Gastrocnemius medialis (tissue), 4 donors: ENCODE measurements at regions not wholly inside any gene's neighbourhood (a gene's known extent, or its start where the extent isn't known, plus 50 kb on each side); places are given as distances from the start of the nearest gene placed in this dataset.

Experiments used
- ATAC-seq, 2 donors: fragments of 150-250 bp; one replicate each; pipeline ENCODE4 v1.9.1; 2016
- DNase-seq, 2 donors: peaks; one replicate each; pipeline ENCODE4 v3.0.0-alpha.2; 2019
- H3K27ac ChIP-seq, 4 donors: fragments of 200-600 bp; sonication (generic); 1 replicate in 1 of 4; 2 replicates in 3 of 4; pipeline ENCODE4 v1.5.1; 2016 to 2018; ENCODE audit warnings: mild to moderate bottlenecking in 2 of 4, moderate library complexity in 1 of 4
- H3K27me3 ChIP-seq, 3 donors: fragments of 200-600 bp; sonication (generic) in 2 of 3; 1 replicate in 1 of 3; 2 replicates in 2 of 3; pipeline versions ENCODE4 v1.5.1 to v1.6.0; 2016 to 2019; ENCODE audit warnings: mild to moderate bottlenecking in 1 of 3, moderate library complexity in 1 of 3
- H3K36me3 ChIP-seq, 2 donors: fragments of 200-600 bp; sonication (generic) in 1 of 2; one replicate each; pipeline ENCODE4 v1.5.1; 2017 to 2018
- H3K4me1 ChIP-seq, 2 donors: fragments of 200-600 bp; sonication (generic) in 1 of 2; one replicate each; pipeline ENCODE4 v1.5.1; 2016 to 2017; ENCODE audit warnings: mild to moderate bottlenecking in 2 of 2
- H3K4me3 ChIP-seq, 4 donors: fragments of 200-600 bp; sonication (generic) in 3 of 4; 1 replicate in 1 of 4; 2 replicates in 3 of 4; pipeline ENCODE4 v1.5.1; 2016 to 2019; ENCODE audit warnings: mild to moderate bottlenecking in 2 of 4
- H3K9me3 ChIP-seq, 3 donors: fragments of 200-600 bp; sonication (generic) in 2 of 3; 1 replicate in 1 of 3; 2 replicates in 2 of 3; pipeline ENCODE4 v1.5.1; 2016 to 2019
- CTCF ChIP-seq, 5 experiments: fragments of 450-650 bp in 3 of 5; fragments of 200-600 bp in 2 of 5; sonication (generic) in 2 of 5; IDR thresholded peaks in 4 of 5; conservative IDR thresholded peaks in 1 of 5; 1 replicate in 4 of 5; 2 replicates in 1 of 5; pipeline ENCODE4 v1.5.1; 2016 to 2019; ENCODE audit warnings: antibody characterized with exemption in 5 of 5, mild to moderate bottlenecking in 3 of 5, moderate library complexity in 3 of 5
- POLR2A ChIP-seq, 2 donors: fragments of 450-650 bp; IDR thresholded peaks; one replicate each; pipeline ENCODE4 v1.6.1; 2017; ENCODE audit warnings: antibody characterized with exemption in 2 of 2, mild to moderate bottlenecking in 2 of 2, moderate library complexity in 2 of 2
- in situ Hi-C, 4 donors: fragments of 200-750 bp; cut with MboI; loops; one replicate each; pipeline versions ENCODE4 v1.15.0 to v1.8.0; 2017; ENCODE audit warnings: low sequenced_read_pairs in 4 of 4
- intact Hi-C: fragments of 100-400 bp; cut with DNase I; formaldehyde crosslinking; loops from one replicate; pipeline ENCODE4 v1.15.1; 2023; ENCODE audit warnings: low total_unique reads

DNA sequence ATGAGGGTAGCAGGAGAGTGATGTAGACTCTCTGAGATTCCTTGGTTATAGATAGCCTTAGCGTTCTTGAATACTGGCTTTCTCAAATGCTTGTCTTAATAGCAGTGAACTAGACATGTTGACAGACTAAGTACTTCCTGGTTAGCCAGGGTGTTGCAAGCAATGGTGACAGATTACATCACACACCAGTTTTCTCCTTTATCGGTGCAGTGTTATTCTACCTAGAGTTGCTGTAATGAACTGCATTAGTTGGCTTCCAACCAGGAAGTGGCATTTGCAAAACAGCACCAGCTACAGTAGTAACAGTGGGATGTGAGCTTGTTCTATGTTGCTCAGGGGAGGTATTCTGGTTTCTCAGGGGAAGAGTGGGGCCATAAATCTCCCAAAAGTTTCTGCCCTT, 582.2 kb upstream of the DDX18 start:
- in situ Hi-C loops = no loop called here
- intact Hi-C loops = no loop called here
- DNase-seq = no peak
- Histone ChIP-seq H3K4me1 (no peaks in the 10 kb centered on the region), H3K36me3 (no peaks in the 10 kb centered on the region), H3K27ac (no peak overlapping the region), H3K4me3 (no peak overlapping the region), H3K9me3 (no peaks in the 10 kb centered on the region), H3K27me3 (no peaks in the 10 kb centered on the region)
- no peak for ATAC-seq
- no peak for TF ChIP-seq CTCF (IDR thresholded peaks at IDR 0.05 in 4 of 5, conservative IDR thresholded peaks at IDR 0.05 in 1 of 5)
- no peak for TF ChIP-seq POLR2A (IDR thresholded peaks at IDR 0.05)

GRCh38 chr2:117257362-117257761, 557.1 kb upstream of the DDX18 start:
- intact Hi-C loops = no loop called here
- ATAC-seq (no peak), DNase-seq (no peak)
- H3K27me3 ChIP-seq = no peaks in the 10 kb centered on the region
- TF ChIP-seq POLR2A (IDR thresholded peaks at IDR 0.05) (no peak), CTCF (IDR thresholded peaks at IDR 0.05 in 4 of 5, conservative IDR thresholded peaks at IDR 0.05 in 1 of 5) (no peak)
- no peaks in the 10 kb centered on the region for H3K36me3 ChIP-seq
- no peaks in the 10 kb centered on the region for H3K4me1 ChIP-seq
- no peak overlapping the region for H3K27ac ChIP-seq
- H3K4me3 ChIP-seq = no peak overlapping the region
- in situ Hi-C loops = no loop called here
- no peaks in the 10 kb centered on the region for H3K9me3 ChIP-seq

DNA sequence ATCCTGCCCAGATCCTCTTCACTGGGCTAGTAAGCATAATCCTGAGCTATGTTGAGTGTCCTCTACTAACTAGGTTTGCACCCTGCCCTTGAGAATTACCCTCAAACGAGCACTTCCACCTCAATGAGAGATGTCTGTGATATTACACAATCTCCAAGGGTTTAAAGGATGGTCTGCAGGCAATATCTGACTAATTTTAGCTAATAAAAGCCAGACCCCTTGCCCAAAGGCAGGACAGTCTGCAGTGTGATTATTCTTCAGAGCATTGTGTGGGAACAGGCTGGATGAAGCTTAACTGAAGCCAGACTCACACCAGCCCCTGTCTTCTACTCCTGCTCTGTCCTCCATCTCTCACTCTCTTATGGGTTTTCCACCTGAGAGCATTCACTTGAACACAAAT, 544.9 kb upstream of the DDX18 start:
- DNase-seq (no peak), ATAC-seq (no peak)
- H3K27me3 ChIP-seq = no peaks in the 10 kb centered on the region
- H3K4me1 ChIP-seq = no peaks in the 10 kb centered on the region
- no peak overlapping the region for H3K27ac ChIP-seq
- TF ChIP-seq CTCF (IDR thresholded peaks at IDR 0.05 in 4 of 5, conservative IDR thresholded peaks at IDR 0.05 in 1 of 5) (no peak), POLR2A (IDR thresholded peaks at IDR 0.05) (no peak)
- intact Hi-C loops = no loop called here
- H3K36me3 ChIP-seq = no peaks in the 10 kb centered on the region
- in situ Hi-C loops = no loop called here
- no peak overlapping the region for H3K4me3 ChIP-seq
- H3K9me3 ChIP-seq = no peaks in the 10 kb centered on the region

DNA sequence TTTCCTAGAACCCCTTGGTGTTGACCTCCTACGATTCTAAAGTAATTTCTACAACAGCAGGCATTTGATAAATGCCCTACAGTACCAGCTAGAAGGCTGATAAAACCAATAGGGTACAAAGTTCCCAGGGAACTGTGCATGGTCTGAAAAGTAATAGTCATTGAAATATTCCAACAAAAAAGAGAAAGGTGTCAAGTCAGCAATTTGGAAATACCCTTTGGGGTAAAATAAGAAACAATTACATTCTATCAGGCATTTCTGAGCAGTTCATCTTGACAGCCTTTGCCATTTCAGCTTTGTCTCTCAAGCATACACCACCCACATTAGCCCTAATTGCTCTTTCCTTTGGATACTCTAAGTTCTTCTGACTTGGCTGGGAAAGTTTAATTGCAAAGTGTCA, 542.9 kb upstream of the DDX18 start:
- Histone ChIP-seq H3K27me3 (no peaks in the 10 kb centered on the region), H3K27ac (no peak overlapping the region), H3K4me1 (no peaks in the 10 kb centered on the region), H3K36me3 (no peaks in the 10 kb centered on the region), H3K9me3 (no peaks in the 10 kb centered on the region), H3K4me3 (no peak overlapping the region)
- DNase-seq (no peak), ATAC-seq (no peak)
- in situ Hi-C loops (no loop called here), intact Hi-C loops (no loop called here)
- TF ChIP-seq CTCF (IDR thresholded peaks at IDR 0.05 in 4 of 5, conservative IDR thresholded peaks at IDR 0.05 in 1 of 5) = no peak
- no peak for TF ChIP-seq POLR2A (IDR thresholded peaks at IDR 0.05)

- intact Hi-C loops (no loop called here), in situ Hi-C loops (no loop called here)
- H3K4me3 ChIP-seq = no peak overlapping the region
- H3K36me3 ChIP-seq = no peaks in the 10 kb centered on the region
- ATAC-seq (no peak), DNase-seq (no peak)
- no peak for TF ChIP-seq POLR2A (IDR thresholded peaks at IDR 0.05)
- TF ChIP-seq CTCF (IDR thresholded peaks at IDR 0.05 in 4 of 5, conservative IDR thresholded peaks at IDR 0.05 in 1 of 5) = no peak
- H3K9me3 ChIP-seq = no peaks in the 10 kb centered on the region
- no peaks in the 10 kb centered on the region for H3K27me3 ChIP-seq
- H3K4me1 ChIP-seq = no peaks in the 10 kb centered on the region
- no peak overlapping the region for H3K27ac ChIP-seq
Observed at GRCh38 chr2:117273009-117273671, 541.4 kb upstream of the DDX18 start.
